ENCODE measurements at regions not wholly inside any gene's neighbourhood (a gene's known extent, or its start where the extent isn't known, plus 50 kb on each side); places are given as distances from the start of the nearest gene placed in this dataset.

GRCh38 chr3:144109944-144110343 is 138.3 kb downstream of the DIPK2A start:
- H3K4me3 ChIP-seq (ENCODE audit: low read depth in 1 of 3, low read length in 3 of 3) = no peak overlapping the region
- H3K27ac ChIP-seq (ENCODE audit: low read depth in 1 of 3, low read length in 2 of 3) = no peak overlapping the region
- peak; percentile 4 to 7 for DNase-seq
- peaks cover 0 to 3% (median 0%) of the 10 kb centered on the region in 3 donors for H3K4me1 ChIP-seq (ENCODE audit: control insufficient read depth in 3 of 3, insufficient read depth in 2 of 3, low read depth in 1 of 3, low read length in 2 of 3)
- no peak for FAIRE-seq
- no peaks in the 10 kb centered on the region for H3K9me3 ChIP-seq (ENCODE audit: control insufficient read depth in 2 of 2, insufficient read depth in 1 of 2, low read depth in 1 of 2, low read length in 1 of 2)
- WGBS, 3 donors = 51 to 59% (median 52%) methylated on average over 3 of the region's 3 CpGs
- no peaks in the 10 kb centered on the region for H3K27me3 ChIP-seq (ENCODE audit: control insufficient read depth in 3 of 3, insufficient read depth in 3 of 3, low read length in 3 of 3)
- H3K36me3 ChIP-seq (ENCODE audit: control insufficient read depth in 3 of 3, insufficient read depth in 2 of 3, low read depth in 1 of 3, low read length in 3 of 3) = no peaks in the 10 kb centered on the region

DNA sequence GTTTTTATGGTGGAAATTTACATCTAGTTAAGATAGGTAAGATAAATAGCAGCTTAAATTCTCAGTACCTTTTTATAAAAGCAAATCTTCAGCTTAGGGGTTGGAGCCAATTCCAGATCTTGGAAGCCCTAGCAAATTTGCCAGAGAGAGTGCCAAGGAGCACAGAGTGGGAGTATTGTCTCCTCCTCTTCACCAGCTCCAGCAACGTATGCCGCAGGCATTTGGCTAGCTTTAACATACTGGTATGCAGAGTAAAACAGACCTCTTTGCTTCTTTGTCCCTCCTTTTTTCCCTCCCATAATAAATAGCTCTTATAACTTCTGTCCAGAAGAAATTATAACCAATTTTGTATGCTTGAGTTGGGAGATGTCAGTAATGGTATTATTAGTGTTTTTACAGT is 140.4 kb downstream of the DIPK2A start:
- H3K4me1 ChIP-seq (ENCODE audit: control insufficient read depth in 3 of 3, insufficient read depth in 2 of 3, low read depth in 1 of 3, low read length in 2 of 3) = no peaks in the 10 kb centered on the region
- H3K4me3 ChIP-seq (ENCODE audit: low read depth in 1 of 3, low read length in 3 of 3) = no peak overlapping the region
- H3K27ac ChIP-seq (ENCODE audit: low read depth in 1 of 3, low read length in 2 of 3) = no peak overlapping the region
- FAIRE-seq = no peak
- H3K36me3 ChIP-seq (ENCODE audit: control insufficient read depth in 3 of 3, insufficient read depth in 2 of 3, low read depth in 1 of 3, low read length in 3 of 3) = no peaks in the 10 kb centered on the region
- H3K27me3 ChIP-seq (ENCODE audit: control insufficient read depth in 3 of 3, insufficient read depth in 3 of 3, low read length in 3 of 3) = no peaks in the 10 kb centered on the region
- H3K9me3 ChIP-seq (ENCODE audit: control insufficient read depth in 2 of 2, insufficient read depth in 1 of 2, low read depth in 1 of 2, low read length in 1 of 2) = no peaks in the 10 kb centered on the region
- no peak for DNase-seq
- 85 to 90% (median 88%) methylated on average over 2 of the region's 2 CpGs for WGBS, 3 donors

- WGBS, 3 donors = 83 to 89% (median 84%) methylated on average over 3 of the region's 3 CpGs
- no peak for FAIRE-seq
- H3K4me3 ChIP-seq (ENCODE audit: low read depth in 1 of 3, low read length in 3 of 3) = no peak overlapping the region
- no peaks in the 10 kb centered on the region for H3K27me3 ChIP-seq (ENCODE audit: control insufficient read depth in 3 of 3, insufficient read depth in 3 of 3, low read length in 3 of 3)
- H3K4me1 ChIP-seq (ENCODE audit: control insufficient read depth in 3 of 3, insufficient read depth in 2 of 3, low read depth in 1 of 3, low read length in 2 of 3) = no peaks in the 10 kb centered on the region
- no peaks in the 10 kb centered on the region for H3K36me3 ChIP-seq (ENCODE audit: control insufficient read depth in 3 of 3, insufficient read depth in 2 of 3, low read depth in 1 of 3, low read length in 3 of 3)
- H3K27ac ChIP-seq (ENCODE audit: low read depth in 1 of 3, low read length in 2 of 3) = no peak overlapping the region
- DNase-seq = no peak
- H3K9me3 ChIP-seq (ENCODE audit: control insufficient read depth in 2 of 2, insufficient read depth in 1 of 2, low read depth in 1 of 2, low read length in 1 of 2) = no peaks in the 10 kb centered on the region
These were observed 140.8 kb downstream of the DIPK2A start for GRCh38 chr3:144112437-144112836.

DNA sequence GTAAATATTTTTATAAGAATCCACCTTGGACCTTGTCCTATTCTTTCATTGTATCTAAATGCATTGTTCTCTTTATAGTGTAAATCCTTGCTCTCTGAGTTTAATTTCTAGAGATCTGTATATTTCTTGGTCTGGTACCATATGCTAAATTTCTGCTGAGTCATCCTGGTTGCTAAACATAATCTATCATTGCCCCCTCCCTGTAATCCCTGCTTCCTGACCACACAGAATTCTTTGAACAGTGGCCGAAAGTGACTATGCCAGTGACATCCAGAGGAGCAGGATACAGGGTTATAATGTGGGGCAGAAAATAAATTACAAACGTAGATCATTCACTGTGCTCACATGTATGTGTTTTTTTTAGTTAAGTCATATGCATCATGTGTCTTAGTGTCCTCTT is 143.1 kb downstream of the DIPK2A start:
- FAIRE-seq = no peak
- H3K27ac ChIP-seq (ENCODE audit: low read depth in 1 of 3, low read length in 2 of 3) = no peak overlapping the region
- WGBS, 3 donors = 58 to 64% (median 60%) methylated on average over 2 of the region's 2 CpGs
- H3K36me3 ChIP-seq (ENCODE audit: control insufficient read depth in 3 of 3, insufficient read depth in 2 of 3, low read depth in 1 of 3, low read length in 3 of 3) = no peaks in the 10 kb centered on the region
- no peak overlapping the region for H3K4me3 ChIP-seq (ENCODE audit: low read depth in 1 of 3, low read length in 3 of 3)
- H3K4me1 ChIP-seq (ENCODE audit: control insufficient read depth in 3 of 3, insufficient read depth in 2 of 3, low read depth in 1 of 3, low read length in 2 of 3) = peaks cover 0 to 9% (median 0%) of the 10 kb centered on the region in 3 donors
- no peaks in the 10 kb centered on the region for H3K27me3 ChIP-seq (ENCODE audit: control insufficient read depth in 3 of 3, insufficient read depth in 3 of 3, low read length in 3 of 3)
- H3K9me3 ChIP-seq (ENCODE audit: control insufficient read depth in 2 of 2, insufficient read depth in 1 of 2, low read depth in 1 of 2, low read length in 1 of 2) = no peaks in the 10 kb centered on the region
- DNase-seq = no peak

DNA sequence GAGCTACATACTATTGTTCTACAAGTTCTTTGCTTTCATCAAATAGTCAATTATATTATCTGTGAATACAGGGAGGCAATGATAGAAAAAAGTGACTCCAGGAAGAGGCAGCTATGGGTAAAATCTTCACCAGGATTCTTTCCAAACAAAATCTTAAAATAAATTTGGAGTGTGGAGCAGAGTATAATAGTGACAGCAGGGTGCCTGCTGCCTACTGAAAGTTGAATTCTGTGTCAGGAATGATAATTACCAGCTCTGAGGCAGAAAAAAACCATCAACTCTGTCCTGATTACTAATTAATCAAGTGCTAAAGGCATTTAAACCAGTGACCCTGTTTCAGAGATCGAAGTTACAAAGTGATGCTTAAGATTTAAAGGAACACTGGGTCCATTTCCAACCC is 148.0 kb downstream of the DIPK2A start:
- Histone ChIP-seq H3K4me1 (ENCODE audit: control insufficient read depth in 3 of 3, insufficient read depth in 2 of 3, low read depth in 1 of 3, low read length in 2 of 3) (peaks cover 0 to 11% (median 0%) of the 10 kb centered on the region in 3 donors), H3K4me3 (ENCODE audit: low read depth in 1 of 3, low read length in 3 of 3) (no peak overlapping the region), H3K9me3 (ENCODE audit: control insufficient read depth in 2 of 2, insufficient read depth in 1 of 2, low read depth in 1 of 2, low read length in 1 of 2) (no peaks in the 10 kb centered on the region), H3K27me3 (ENCODE audit: control insufficient read depth in 3 of 3, insufficient read depth in 3 of 3, low read length in 3 of 3) (no peaks in the 10 kb centered on the region), H3K27ac (ENCODE audit: low read depth in 1 of 3, low read length in 2 of 3) (peak overlapping the region in 1 of 3 donors; percentile 60), H3K36me3 (ENCODE audit: control insufficient read depth in 3 of 3, insufficient read depth in 2 of 3, low read depth in 1 of 3, low read length in 3 of 3) (no peaks in the 10 kb centered on the region)
- FAIRE-seq (no peak), DNase-seq (peak in 1 of 2 donors; percentile 11)
- WGBS, 3 donors = 12 to 43% (median 23%) methylated on average over 1 of the region's 1 CpG

- H3K27ac ChIP-seq (ENCODE audit: low read depth in 1 of 3, low read length in 2 of 3) = no peak overlapping the region
- H3K4me1 ChIP-seq (ENCODE audit: control insufficient read depth in 3 of 3, insufficient read depth in 2 of 3, low read depth in 1 of 3, low read length in 2 of 3) = peaks cover 0 to 11% (median 0%) of the 10 kb centered on the region in 3 donors
- DNase-seq = no peak
- no peaks in the 10 kb centered on the region for H3K27me3 ChIP-seq (ENCODE audit: control insufficient read depth in 3 of 3, insufficient read depth in 3 of 3, low read length in 3 of 3)
- no peak overlapping the region for H3K4me3 ChIP-seq (ENCODE audit: low read depth in 1 of 3, low read length in 3 of 3)
- H3K36me3 ChIP-seq (ENCODE audit: control insufficient read depth in 3 of 3, insufficient read depth in 2 of 3, low read depth in 1 of 3, low read length in 3 of 3) = no peaks in the 10 kb centered on the region
- FAIRE-seq = no peak
- H3K9me3 ChIP-seq (ENCODE audit: control insufficient read depth in 2 of 2, insufficient read depth in 1 of 2, low read depth in 1 of 2, low read length in 1 of 2) = peaks cover 0 to 3% of the 10 kb centered on the region in 2 donors
These were observed 150.0 kb downstream of the DIPK2A start for GRCh38 chr3:144121661-144122060.

GRCh38 chr3:144127014-144127413 is 155.4 kb downstream of the DIPK2A start:
- H3K4me3 ChIP-seq (ENCODE audit: low read depth in 1 of 3, low read length in 3 of 3) = no peak overlapping the region
- DNase-seq (no peak), FAIRE-seq (no peak)
- H3K27ac ChIP-seq (ENCODE audit: low read depth in 1 of 3, low read length in 2 of 3) = no peak overlapping the region
- 75 to 80% (median 75%) methylated on average over 3 of the region's 3 CpGs for WGBS, 3 donors
- peaks cover 0 to 3% of the 10 kb centered on the region in 2 donors for H3K9me3 ChIP-seq (ENCODE audit: control insufficient read depth in 2 of 2, insufficient read depth in 1 of 2, low read depth in 1 of 2, low read length in 1 of 2)
- H3K36me3 ChIP-seq (ENCODE audit: control insufficient read depth in 3 of 3, insufficient read depth in 2 of 3, low read depth in 1 of 3, low read length in 3 of 3) = no peaks in the 10 kb centered on the region
- no peaks in the 10 kb centered on the region for H3K4me1 ChIP-seq (ENCODE audit: control insufficient read depth in 3 of 3, insufficient read depth in 2 of 3, low read depth in 1 of 3, low read length in 2 of 3)
- no peaks in the 10 kb centered on the region for H3K27me3 ChIP-seq (ENCODE audit: control insufficient read depth in 3 of 3, insufficient read depth in 3 of 3, low read length in 3 of 3)

DNA sequence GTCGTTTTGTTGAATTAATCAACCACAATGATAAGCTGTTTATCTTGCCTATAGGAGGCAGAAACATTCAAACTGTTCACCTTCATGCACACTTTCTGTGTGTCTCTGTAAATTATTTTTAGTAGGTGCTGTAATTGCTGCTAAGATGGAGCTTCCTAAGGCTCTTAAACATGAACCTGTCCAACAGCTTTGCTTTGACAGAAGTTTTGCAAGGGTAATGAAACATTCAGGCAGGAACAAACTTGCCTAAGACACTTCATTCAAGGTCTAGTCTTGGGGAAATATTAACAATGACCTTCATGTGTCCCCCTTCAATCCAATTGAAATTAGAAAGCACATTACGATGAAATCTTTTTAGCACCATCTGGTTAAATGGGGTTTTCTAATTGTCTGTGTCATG is 156.1 kb downstream of the DIPK2A start:
- WGBS, 3 donors = 70 to 73% (median 72%) methylated on average over 2 of the region's 2 CpGs
- Histone ChIP-seq H3K36me3 (ENCODE audit: control insufficient read depth in 3 of 3, insufficient read depth in 2 of 3, low read depth in 1 of 3, low read length in 3 of 3) (no peaks in the 10 kb centered on the region), H3K27ac (ENCODE audit: low read depth in 1 of 3, low read length in 2 of 3) (no peak overlapping the region), H3K4me3 (ENCODE audit: low read depth in 1 of 3, low read length in 3 of 3) (no peak overlapping the region), H3K4me1 (ENCODE audit: control insufficient read depth in 3 of 3, insufficient read depth in 2 of 3, low read depth in 1 of 3, low read length in 2 of 3) (no peaks in the 10 kb centered on the region), H3K27me3 (ENCODE audit: control insufficient read depth in 3 of 3, insufficient read depth in 3 of 3, low read length in 3 of 3) (no peaks in the 10 kb centered on the region), H3K9me3 (ENCODE audit: control insufficient read depth in 2 of 2, insufficient read depth in 1 of 2, low read depth in 1 of 2, low read length in 1 of 2) (peaks cover 0 to 3% of the 10 kb centered on the region in 2 donors)
- FAIRE-seq (no peak), DNase-seq (no peak)

DNA sequence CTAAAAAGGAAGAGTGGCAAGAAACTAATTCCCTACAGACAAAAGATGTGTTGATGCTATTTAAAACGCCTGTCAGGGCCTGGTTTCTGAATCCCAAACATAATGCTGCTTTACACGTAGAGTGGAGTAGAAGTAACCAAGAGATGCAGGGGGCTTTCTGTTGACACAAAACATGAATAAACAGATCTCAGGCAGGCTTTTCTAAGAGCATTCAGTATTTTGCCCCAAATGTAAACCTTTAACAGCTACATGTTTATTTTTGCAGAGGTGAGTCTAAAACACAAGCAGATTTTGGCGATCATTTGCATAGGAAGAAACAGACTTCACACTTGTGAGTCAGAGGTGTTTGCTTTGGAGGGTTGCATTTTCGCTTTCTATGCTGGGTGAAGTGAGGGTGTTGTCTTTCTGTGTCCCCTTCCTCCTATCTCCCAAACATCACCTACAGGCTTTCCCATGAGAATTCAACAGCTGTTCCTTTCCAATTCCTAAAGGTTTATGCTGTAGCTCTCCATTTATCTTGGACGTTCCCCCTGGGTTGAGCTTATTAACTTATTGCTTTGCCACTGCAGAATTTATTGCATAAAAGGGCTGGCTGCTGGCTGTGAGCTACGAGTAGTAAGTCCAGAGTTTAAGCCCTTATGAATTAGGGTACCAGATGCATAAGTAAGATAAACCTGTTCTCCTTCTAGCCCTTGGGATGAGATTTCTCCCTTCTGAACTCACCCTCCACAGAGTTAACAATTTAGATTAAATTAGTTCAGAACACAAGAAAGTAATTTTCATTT is 156.7 kb downstream of the DIPK2A start:
- WGBS, 3 donors = 25 to 48% (median 34%) methylated on average over 6 of the region's 6 CpGs
- Histone ChIP-seq H3K27me3 (ENCODE audit: control insufficient read depth in 3 of 3, insufficient read depth in 3 of 3, low read length in 3 of 3) (no peaks in the 10 kb centered on the region), H3K9me3 (ENCODE audit: control insufficient read depth in 2 of 2, insufficient read depth in 1 of 2, low read depth in 1 of 2, low read length in 1 of 2) (peaks cover 0 to 3% of the 10 kb centered on the region in 2 donors), H3K4me3 (ENCODE audit: low read depth in 1 of 3, low read length in 3 of 3) (no peak overlapping the region), H3K36me3 (ENCODE audit: control insufficient read depth in 3 of 3, insufficient read depth in 2 of 3, low read depth in 1 of 3, low read length in 3 of 3) (no peaks in the 10 kb centered on the region), H3K4me1 (ENCODE audit: control insufficient read depth in 3 of 3, insufficient read depth in 2 of 3, low read depth in 1 of 3, low read length in 2 of 3) (no peaks in the 10 kb centered on the region), H3K27ac (ENCODE audit: low read depth in 1 of 3, low read length in 2 of 3) (no peak overlapping the region)
- DNase-seq (peak in 1 of 2 donors; percentile 12), FAIRE-seq (no peak)

Data from small intestine (tissue), 7 donors.